Small intestine (tissue), 7 donors: ENCODE measurements at regions not wholly inside any gene's neighbourhood (a gene's known extent, or its start where the extent isn't known, plus 50 kb on each side); places are given as distances from the start of the nearest gene placed in this dataset.

Experiments
- DNase-seq, 2 donors: peaks; one replicate each; pipeline versions ENCODE4 v3.0.0 to v3.0.0-alpha.2; 2013
- FAIRE-seq: peaks from 2 replicates; lab custom pipeline; 2012; peaks lifted over from hg19 to GRCh38; lab: Jason Lieb, UNC
- H3K27ac ChIP-seq, 3 donors: one replicate each; pipeline ENCODE4 v1.5.1; 2013; ENCODE audit warnings: low read length in 2 of 3, mild to moderate bottlenecking in 2 of 3, control low read depth in 1 of 3, inconsistent platforms in 1 of 3, low read depth in 1 of 3, moderate library complexity in 1 of 3
- H3K27me3 ChIP-seq, 3 donors: one replicate each; pipeline ENCODE4 v1.6.1; 2013; ENCODE audit warnings: low read length in 3 of 3, inconsistent platforms in 1 of 3; ENCODE audit not compliant: control insufficient read depth in 3 of 3, insufficient read depth in 3 of 3
- H3K36me3 ChIP-seq, 3 donors: one replicate each; pipeline ENCODE4 v1.6.1; 2013; ENCODE audit warnings: low read length in 3 of 3, inconsistent platforms in 1 of 3, low read depth in 1 of 3, mild to moderate bottlenecking in 1 of 3, moderate library complexity in 1 of 3; ENCODE audit not compliant: control insufficient read depth in 3 of 3, insufficient read depth in 2 of 3
- H3K4me1 ChIP-seq, 3 donors: one replicate each; pipeline ENCODE4 v1.6.1; 2013; ENCODE audit warnings: low read length in 2 of 3, inconsistent platforms in 1 of 3, low read depth in 1 of 3, mild to moderate bottlenecking in 1 of 3, moderate library complexity in 1 of 3; ENCODE audit not compliant: control insufficient read depth in 3 of 3, insufficient read depth in 2 of 3
- H3K4me3 ChIP-seq, 3 donors: one replicate each; pipeline ENCODE4 v1.5.1; 2013; ENCODE audit warnings: low read length in 3 of 3, control low read depth in 1 of 3, inconsistent platforms in 1 of 3, low read depth in 1 of 3, mild to moderate bottlenecking in 1 of 3, moderate library complexity in 1 of 3
- H3K9me3 ChIP-seq, 2 donors: one replicate each; pipeline ENCODE4 v1.6.1; 2013; ENCODE audit warnings: low read depth in 1 of 2, low read length in 1 of 2; ENCODE audit not compliant: control insufficient read depth in 2 of 2, insufficient read depth in 1 of 2
- WGBS, 3 donors: extraction: QIAGEN DNeasy Blood & Tissue Kit; methylation state at CpG; one replicate each; pipeline ENCODE4 v1.1.7; 2013; 5-methylcytosine and 5-hydroxymethylcytosine counted together
- donor health status: healthy with polysubstance abuse.
- donor health status: control.
- donor health status: control.
- donor health status: Bipolar disorder and iron deficiency.
- donor health status: healthy.

- Histone ChIP-seq H3K4me3 (no peak overlapping the region), H3K27ac (no peak overlapping the region), H3K9me3 (no peaks in the 10 kb centered on the region), H3K36me3 (no peaks in the 10 kb centered on the region), H3K4me1 (no peaks in the 10 kb centered on the region), H3K27me3 (no peaks in the 10 kb centered on the region)
- no peak for FAIRE-seq
- no peak for DNase-seq
- 2 to 29% (median 3%) methylated on average over 1 of the region's 1 CpG for WGBS, 3 donors
These were observed 1326.4 kb upstream of the SORCS1 start for GRCh38 chr10:108490944-108491343.

- 92 to 100% (median 95%) methylated on average over 1 of the region's 1 CpG for WGBS, 3 donors
- Histone ChIP-seq H3K27ac (no peak overlapping the region), H3K4me1 (no peaks in the 10 kb centered on the region), H3K27me3 (peaks cover 0 to 2% (median 0%) of the 10 kb centered on the region in 3 donors), H3K4me3 (no peak overlapping the region), H3K9me3 (peaks cover 0 to 7% of the 10 kb centered on the region in 2 donors), H3K36me3 (no peaks in the 10 kb centered on the region)
- DNase-seq (no peak), FAIRE-seq (no peak)
These were observed 1306.9 kb upstream of the SORCS1 start for GRCh38 chr10:108471420-108471819.

GRCh38 chr10:108469940-108470339 lies 1305.4 kb upstream of the SORCS1 start:
- H3K4me3 ChIP-seq, result no peak overlapping the region
- H3K9me3 ChIP-seq, result peaks cover 0 to 7% of the 10 kb centered on the region in 2 donors
- 54 to 59% (median 58%) methylated on average over 3 of the region's 3 CpGs for WGBS, 3 donors
- no peak overlapping the region for H3K27ac ChIP-seq
- H3K27me3 ChIP-seq, result peaks cover 0 to 10% (median 4%) of the 10 kb centered on the region in 3 donors
- FAIRE-seq (no peak), DNase-seq (no peak)
- H3K36me3 ChIP-seq, result no peaks in the 10 kb centered on the region
- H3K4me1 ChIP-seq, result no peaks in the 10 kb centered on the region

- peak overlapping the region in 2 of 3 donors; percentile 37 to 39 for H3K4me3 ChIP-seq
- H3K9me3 ChIP-seq, result peaks cover 0 to 7% of the 10 kb centered on the region in 2 donors
- WGBS, 3 donors, result 6 to 16% (median 11%) methylated on average over 50 to 62 of the region's 62 CpGs
- H3K4me1 ChIP-seq, result no peaks in the 10 kb centered on the region
- H3K27ac ChIP-seq, result no peak overlapping the region
- H3K36me3 ChIP-seq, result no peaks in the 10 kb centered on the region
- peaks cover 0 to 10% (median 4%) of the 10 kb centered on the region in 3 donors for H3K27me3 ChIP-seq
- FAIRE-seq (no peak), DNase-seq (peak in 1 of 2 donors; percentile 19)
These were observed 1301.5 kb upstream of the SORCS1 start for GRCh38 chr10:108465871-108466641.

- Histone ChIP-seq H3K4me1 (no peaks in the 10 kb centered on the region), H3K9me3 (no peaks in the 10 kb centered on the region), H3K4me3 (no peak overlapping the region), H3K27me3 (peaks cover 0 to 10% (median 4%) of the 10 kb centered on the region in 3 donors), H3K36me3 (no peaks in the 10 kb centered on the region), H3K27ac (no peak overlapping the region)
- FAIRE-seq (no peak), DNase-seq (no peak)
- 62 to 82% (median 65%) methylated on average over 2 of the region's 2 CpGs for WGBS, 3 donors
These were observed 1297.5 kb upstream of the SORCS1 start for GRCh38 chr10:108462005-108462404.

GRCh38 chr10:108454793-108455192 lies 1290.3 kb upstream of the SORCS1 start:
- FAIRE-seq (no peak), DNase-seq (no peak)
- H3K4me3 ChIP-seq, result no peak overlapping the region

GRCh38 chr10:108454224-108454623 lies 1289.7 kb upstream of the SORCS1 start:
- FAIRE-seq (no peak), DNase-seq (no peak)
- 80 to 86% (median 85%) methylated on average over 3 of the region's 3 CpGs for WGBS, 3 donors

More at GRCh38 chr10:108454793-108455192, 1290.3 kb upstream of the SORCS1 start:
- Histone ChIP-seq H3K4me1 (no peaks in the 10 kb centered on the region), H3K9me3 (no peaks in the 10 kb centered on the region), H3K27me3 (no peaks in the 10 kb centered on the region), H3K27ac (no peak overlapping the region), H3K36me3 (no peaks in the 10 kb centered on the region)

GRCh38 chr10:108453166-108453565 lies 1288.7 kb upstream of the SORCS1 start:
- FAIRE-seq (no peak), DNase-seq (no peak)
- Histone ChIP-seq H3K27ac (no peak overlapping the region), H3K27me3 (no peaks in the 10 kb centered on the region), H3K36me3 (no peaks in the 10 kb centered on the region), H3K4me1 (no peaks in the 10 kb centered on the region), H3K9me3 (no peaks in the 10 kb centered on the region), H3K4me3 (no peak overlapping the region)

More at GRCh38 chr10:108454224-108454623, 1289.7 kb upstream of the SORCS1 start:
- Histone ChIP-seq H3K4me3 (no peak overlapping the region), H3K36me3 (no peaks in the 10 kb centered on the region), H3K9me3 (no peaks in the 10 kb centered on the region), H3K27me3 (no peaks in the 10 kb centered on the region), H3K27ac (no peak overlapping the region), H3K4me1 (no peaks in the 10 kb centered on the region)
